GM18907 (cell line): ENCODE measurements at regions not wholly inside any gene's neighbourhood (a gene's known extent, or its start where the extent isn't known, plus 50 kb on each side); places are given as distances from the start of the nearest gene placed in this dataset.

Experiments used
- ATAC-seq: cut with Tn5 transposase; IDR thresholded peaks from one replicate; pipeline ENCODE4 v1.9.1; 2021; ENCODE audit warnings: mild to moderate bottlenecking, moderate library complexity; ENCODE audit not compliant: unreplicated experiment

- ATAC-seq: no peak
These were observed 166.7 kb downstream of the ALG10 start for GRCh38 chr12:34188974-34189373.

DNA sequence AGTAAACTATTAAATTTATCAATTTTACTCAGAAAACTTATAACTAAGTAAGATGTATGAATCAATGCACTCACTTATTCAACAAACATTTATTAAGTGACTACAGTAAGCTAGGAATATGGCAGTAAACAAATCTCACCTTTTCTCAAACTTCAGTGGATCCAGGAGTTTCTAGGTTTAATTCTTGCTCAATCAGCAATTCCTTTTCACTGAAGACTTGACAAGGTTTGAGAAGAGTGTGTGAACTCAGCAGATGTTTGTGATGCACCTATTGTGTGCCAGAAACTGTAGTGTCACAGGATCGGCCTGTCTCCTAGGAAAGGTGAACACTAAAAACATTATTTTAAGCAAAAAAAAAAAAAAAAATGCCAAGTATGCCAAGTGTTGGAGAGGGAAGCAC, 167.8 kb downstream of the ALG10 start:
- no peak for ATAC-seq

DNA sequence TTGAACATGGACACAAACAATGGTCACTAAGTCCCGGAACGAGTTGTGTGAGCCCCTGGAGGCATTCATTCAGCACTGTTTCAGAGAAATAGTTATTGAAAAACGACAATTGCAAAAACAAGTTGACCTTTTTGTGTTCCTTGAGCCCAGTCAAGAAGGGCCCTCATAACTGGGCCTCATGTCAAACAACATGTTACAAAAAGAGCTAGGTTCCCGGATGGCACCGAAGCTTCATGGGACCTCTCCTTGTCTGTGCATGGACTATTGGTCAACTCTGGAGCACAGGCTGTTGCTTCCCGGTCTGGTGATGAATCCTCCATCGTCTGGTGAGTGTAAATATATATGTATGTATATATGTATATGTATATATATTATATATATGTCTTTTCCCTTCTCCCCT, 176.6 kb downstream of the ALG10 start:
- ATAC-seq: no peak

DNA sequence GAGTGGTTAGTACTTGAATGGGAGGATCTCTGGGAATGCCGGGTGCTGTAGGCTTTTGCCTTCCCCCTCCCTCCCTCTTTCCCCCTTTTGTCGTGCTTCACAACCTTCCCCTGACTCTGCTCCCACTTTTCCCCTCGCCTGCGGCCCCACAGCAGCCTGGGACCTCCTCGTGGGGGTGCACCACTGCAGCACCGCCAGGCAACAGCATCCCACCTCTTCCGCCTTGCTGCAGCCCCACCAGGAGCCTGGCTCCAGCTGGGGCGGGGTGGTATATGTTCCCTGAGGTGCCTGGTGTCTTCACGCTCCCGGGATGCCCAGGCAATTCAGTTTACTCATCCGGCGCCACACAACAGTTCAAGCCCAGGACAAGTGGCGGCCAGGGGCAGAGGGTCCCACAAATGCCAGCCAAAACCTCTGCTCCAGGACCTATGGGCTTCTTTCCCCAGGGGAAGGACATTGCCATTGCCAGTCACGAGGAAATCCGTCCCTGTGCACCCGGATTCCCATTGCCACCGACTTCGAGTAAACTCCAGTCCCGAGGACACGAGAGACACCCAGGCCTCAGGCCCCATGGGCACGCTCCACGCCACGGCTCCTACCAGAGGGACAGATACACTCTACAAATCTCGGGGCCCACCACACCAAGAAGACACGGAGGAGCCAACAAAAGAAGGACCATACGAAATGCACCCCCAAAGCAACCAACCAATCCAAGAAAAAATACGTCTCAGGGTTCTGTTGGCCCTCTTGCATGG, 181.7 kb downstream of the ALG10 start:
- no peak for ATAC-seq

DNA sequence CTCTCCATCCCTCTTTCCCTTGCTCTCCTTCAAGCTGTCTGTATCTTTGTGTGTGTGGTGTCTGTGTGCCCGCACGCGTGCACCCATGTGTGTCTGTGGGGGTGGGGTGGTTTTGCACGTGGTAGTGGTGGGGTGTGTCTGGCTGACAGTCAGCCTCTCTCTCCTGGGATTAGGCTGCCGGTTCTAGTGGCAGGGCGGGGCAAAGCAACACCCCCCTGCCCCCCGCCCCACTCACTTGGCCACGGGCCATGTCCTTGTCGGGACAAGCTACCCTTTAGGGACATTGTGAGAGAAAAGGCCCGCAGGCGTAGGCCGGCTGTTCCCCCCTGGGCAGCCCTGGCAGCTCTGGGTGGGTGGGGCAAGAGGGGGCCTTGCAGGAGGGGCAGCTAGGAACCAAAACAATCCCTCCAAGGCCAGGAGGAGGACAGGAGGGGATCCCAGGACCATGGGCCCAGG, 182.6 kb downstream of the ALG10 start:
- ATAC-seq: no peak

- no peak for ATAC-seq
These were observed 183.1 kb downstream of the ALG10 start for GRCh38 chr12:34205401-34205800.

DNA sequence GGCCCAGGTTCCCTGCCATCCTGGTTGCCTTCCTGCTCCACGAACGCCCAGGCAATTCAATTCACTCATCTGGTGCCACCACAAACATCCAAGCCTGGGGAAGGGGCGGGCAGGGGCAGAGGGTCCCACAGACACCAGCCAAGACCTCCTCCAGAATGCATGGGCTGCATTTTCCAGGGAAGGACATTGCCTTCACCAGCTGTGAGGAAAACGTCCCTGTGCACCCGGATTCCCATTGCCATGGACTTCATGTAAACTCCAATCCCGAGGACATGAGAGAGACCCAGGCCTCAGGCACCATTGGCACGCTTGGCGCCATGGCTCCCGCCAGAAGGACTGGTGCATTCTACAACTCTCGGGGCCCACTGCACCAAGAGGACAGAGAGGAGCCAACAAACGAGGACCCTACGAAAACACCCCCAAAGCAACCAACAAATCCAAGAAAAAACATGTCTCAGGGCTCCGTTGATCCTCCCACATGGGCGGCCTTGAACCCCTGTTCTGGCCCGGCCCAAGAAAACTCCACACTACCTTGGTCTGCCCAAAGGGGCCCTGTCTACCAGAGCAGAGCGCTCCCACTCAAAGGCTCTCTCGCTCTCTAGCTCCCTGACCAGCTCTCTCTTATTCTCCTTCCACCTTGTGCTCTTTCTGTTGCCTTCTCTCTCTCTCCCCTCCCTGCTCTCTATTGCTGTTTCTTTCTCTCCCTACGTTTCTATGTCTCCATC, 183.9 kb downstream of the ALG10 start:
- ATAC-seq: no peak

- ATAC-seq: no peak
These were observed 185.6 kb downstream of the ALG10 start for GRCh38 chr12:34207858-34208257.

- no peak for ATAC-seq
These were observed 186.3 kb downstream of the ALG10 start for GRCh38 chr12:34208331-34209258.

GRCh38 chr12:34209259-34209835, 187.1 kb downstream of the ALG10 start:
- ATAC-seq: no peak

- ATAC-seq: no peak
These were observed 187.9 kb downstream of the ALG10 start for GRCh38 chr12:34210183-34210582.

GRCh38 chr12:34210689-34211530, 188.6 kb downstream of the ALG10 start:
- ATAC-seq: no peak

DNA sequence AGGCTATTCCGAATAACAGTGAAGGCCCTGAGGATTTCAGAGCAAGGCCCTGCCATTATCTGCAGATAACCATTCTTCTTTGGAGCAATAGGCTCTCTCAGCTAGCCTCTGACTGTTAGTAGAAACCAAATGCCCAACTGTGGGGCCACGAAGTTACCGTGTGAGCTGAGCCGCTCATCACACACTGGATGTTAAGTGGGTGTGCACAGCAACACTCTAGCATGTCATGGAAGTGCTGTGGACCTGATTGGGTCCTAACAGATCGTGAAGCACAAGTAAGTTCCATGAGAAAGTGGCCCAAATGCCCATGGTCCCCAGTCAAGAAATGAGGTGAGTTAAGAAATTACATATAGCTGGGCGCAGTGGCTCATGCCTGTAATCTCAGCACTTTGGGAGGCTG, 190.4 kb downstream of the ALG10 start:
- no peak for ATAC-seq

DNA sequence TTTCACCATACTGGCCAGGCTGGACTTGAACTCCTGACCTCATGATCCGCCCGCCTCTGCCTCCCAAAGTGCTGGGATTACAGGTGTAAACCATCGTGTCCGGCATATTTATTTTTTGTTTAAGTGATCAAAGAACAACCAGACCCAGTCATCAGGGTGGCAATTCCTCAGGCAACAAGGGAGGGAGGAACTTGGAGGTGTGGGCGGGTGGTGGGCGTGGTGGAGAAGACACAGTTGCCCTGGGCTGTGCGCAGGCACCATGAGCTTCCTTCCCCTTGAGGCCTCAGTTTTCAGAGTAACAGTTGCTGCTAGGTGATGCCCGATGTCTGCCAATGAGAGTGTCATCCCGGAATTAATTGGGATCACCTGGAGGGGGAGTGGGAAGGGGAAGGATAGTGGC, 191.7 kb downstream of the ALG10 start:
- no peak for ATAC-seq

DNA sequence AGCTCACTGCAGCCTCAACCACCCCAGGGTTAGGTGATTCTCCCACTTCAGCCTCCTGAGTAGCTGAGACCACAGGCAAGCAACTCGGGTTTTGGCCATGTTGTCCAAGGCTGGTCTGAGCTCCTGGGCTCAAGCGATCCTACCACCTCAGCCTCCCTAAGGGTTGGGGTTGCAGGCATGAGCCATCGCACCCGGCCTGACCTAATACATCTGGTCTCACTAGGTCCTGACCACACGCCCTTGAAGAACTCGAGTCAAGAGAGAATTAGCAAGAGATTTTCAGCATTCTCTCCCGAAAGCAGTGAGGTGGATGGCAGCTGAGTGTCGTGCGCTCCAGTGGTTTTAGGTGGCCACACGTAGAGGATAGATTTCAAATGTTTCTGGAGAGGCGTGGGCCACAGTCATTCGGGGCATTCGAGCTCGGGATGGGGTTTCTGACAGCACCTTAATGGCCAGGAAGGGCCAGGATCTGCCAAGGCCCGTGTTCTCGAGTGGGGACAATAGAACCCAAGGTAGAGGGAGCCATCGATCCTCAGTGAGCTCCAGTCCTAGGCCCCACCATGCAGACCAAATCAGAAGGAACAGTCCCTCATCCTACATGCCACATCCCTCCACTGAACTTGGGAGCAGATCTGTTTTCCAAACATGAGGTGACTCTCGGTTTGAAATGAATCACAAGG, 193.1 kb downstream of the ALG10 start:
- no peak for ATAC-seq

GRCh38 chr12:34215893-34216285, 193.6 kb downstream of the ALG10 start:
- no peak for ATAC-seq

DNA sequence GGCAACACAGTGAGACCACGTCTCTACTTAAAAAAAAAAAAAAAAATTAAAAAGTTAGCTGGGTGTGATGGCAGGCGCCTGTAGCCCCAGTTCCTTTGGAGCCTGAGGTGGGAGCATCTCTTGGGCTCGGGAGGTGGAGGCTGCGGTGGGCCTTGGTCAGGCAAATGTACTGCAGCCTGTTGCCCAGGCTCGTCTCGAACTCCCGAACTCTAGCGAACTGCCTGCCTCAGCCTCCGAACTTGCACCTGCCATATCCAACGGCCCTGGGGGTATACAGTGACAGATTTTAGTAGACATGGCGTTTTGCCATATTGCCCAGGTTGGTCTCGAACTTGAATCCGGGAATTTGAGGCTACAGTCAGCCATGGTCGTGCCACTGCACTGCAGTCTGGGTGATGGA, 195.4 kb downstream of the ALG10 start:
- no peak for ATAC-seq

GRCh38 chr12:34218193-34219045, 196.1 kb downstream of the ALG10 start:
- peak; percentile 91 for ATAC-seq
